OCI-M2 (cell line): ENCODE measurements at regions not wholly inside any gene's neighbourhood (a gene's known extent, or its start where the extent isn't known, plus 50 kb on each side); places are given as distances from the start of the nearest gene placed in this dataset.
"Not testable (repeated sequence)": the region's sequence is repeated elsewhere in the genome, so short reads cannot be mapped to it uniquely, and the experiment has no call there.

ENCODE experiments used
- DNase-seq: peaks from one replicate; lab custom pipeline; 2025; ENCODE audit not compliant: unreplicated experiment; lab: John Stamatoyannopoulos, UW

- no peak for DNase-seq
These were observed 610.4 kb downstream of the BCOR start for GRCh38 chrX:39487166-39487968.

- no peak for DNase-seq
These were observed 609.8 kb downstream of the BCOR start for GRCh38 chrX:39487969-39488330.

GRCh38 chrX:39491548-39492297 is 606.0 kb downstream of the BCOR start:
- DNase-seq = peak; percentile 9

GRCh38 chrX:39492497-39493162 is 605.1 kb downstream of the BCOR start:
- DNase-seq = no peak

- DNase-seq = no peak
These were observed 604.6 kb downstream of the BCOR start for GRCh38 chrX:39493168-39493567.

GRCh38 chrX:39497117-39497516 is 600.6 kb downstream of the BCOR start:
- DNase-seq = not testable (repeated sequence)

- DNase-seq = no peak
These were observed 600.0 kb downstream of the BCOR start for GRCh38 chrX:39497702-39498265.

GRCh38 chrX:39499996-39500395 is 597.8 kb downstream of the BCOR start:
- no peak for DNase-seq

- DNase-seq = no peak
These were observed 595.9 kb downstream of the BCOR start for GRCh38 chrX:39501822-39502221.

GRCh38 chrX:39502486-39502885 is 595.3 kb downstream of the BCOR start:
- DNase-seq = no peak

GRCh38 chrX:39504227-39504626 is 593.5 kb downstream of the BCOR start:
- no peak for DNase-seq

- DNase-seq = no peak
These were observed 592.9 kb downstream of the BCOR start for GRCh38 chrX:39504850-39505259.

- no peak for DNase-seq
These were observed 591.6 kb downstream of the BCOR start for GRCh38 chrX:39506131-39506530.

GRCh38 chrX:39507034-39507433 is 590.7 kb downstream of the BCOR start:
- no peak for DNase-seq

- DNase-seq = no peak
These were observed 590.0 kb downstream of the BCOR start for GRCh38 chrX:39507617-39508299.

- no peak for DNase-seq
These were observed 589.5 kb downstream of the BCOR start for GRCh38 chrX:39508300-39508692.

- no peak for DNase-seq
These were observed 588.6 kb downstream of the BCOR start for GRCh38 chrX:39509157-39509556.

GRCh38 chrX:39513836-39514235 is 583.9 kb downstream of the BCOR start:
- DNase-seq = no peak

GRCh38 chrX:39514801-39515200 is 583.0 kb downstream of the BCOR start:
- no peak for DNase-seq

GRCh38 chrX:39516427-39516841 is 581.3 kb downstream of the BCOR start:
- DNase-seq = no peak

- DNase-seq = no peak
These were observed 579.2 kb downstream of the BCOR start for GRCh38 chrX:39518476-39519029.
